ENCODE measurements at regions not wholly inside any gene's neighbourhood (a gene's known extent, or its start where the extent isn't known, plus 50 kb on each side); places are given as distances from the start of the nearest gene placed in this dataset.
"Not testable (repeated sequence)": the region's sequence is repeated elsewhere in the genome, so short reads cannot be mapped to it uniquely, and the experiment has no call there.

DNA sequence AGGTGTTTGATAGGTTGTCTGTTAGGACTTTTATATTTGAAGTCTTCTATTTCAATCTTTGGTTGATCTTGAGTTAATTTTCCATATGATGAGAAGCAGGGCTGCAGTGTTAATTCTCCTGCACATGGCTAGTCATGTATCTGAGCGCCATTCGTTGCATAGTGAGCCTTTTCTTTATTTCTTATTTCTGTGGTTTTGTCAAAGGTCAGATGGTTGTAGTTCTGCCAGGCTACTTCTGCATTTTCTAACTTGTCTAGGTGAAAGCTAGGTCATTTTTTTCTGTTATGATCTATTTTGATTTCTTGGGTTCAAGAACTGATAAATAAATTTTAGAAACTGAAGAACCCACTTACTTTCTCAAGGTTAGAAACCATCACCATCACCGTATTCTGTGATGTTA is 56.7 kb downstream of the CCDC74A start:
- no peak for DNase-seq (ENCODE audit: low read depth in 2 of 2)

DNA sequence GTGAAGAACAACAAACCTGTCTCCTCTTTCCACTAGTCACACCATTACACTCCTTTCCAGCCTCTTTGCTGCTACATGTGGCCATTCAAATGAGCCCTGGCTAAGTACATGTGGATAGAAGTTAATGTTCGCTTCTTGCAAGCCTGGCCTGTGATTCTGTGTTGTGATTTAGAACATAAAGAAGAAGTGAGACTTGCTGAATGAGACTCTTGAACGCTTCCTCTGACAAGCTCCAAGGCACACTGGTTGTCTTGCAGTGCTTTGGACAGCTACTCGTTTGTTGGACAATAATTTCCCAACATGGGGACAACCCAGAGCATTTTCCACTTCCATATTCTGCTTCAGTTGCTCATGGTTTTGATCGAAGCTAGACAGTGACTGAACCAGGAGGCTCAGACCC is 57.3 kb downstream of the CCDC74A start:
- DNase-seq (ENCODE audit: low read depth in 2 of 2), result no peak

GRCh38 chr2:131588152-131588873 is 60.6 kb downstream of the CCDC74A start:
- no peak for DNase-seq (ENCODE audit: low read depth in 2 of 2)

- DNase-seq (ENCODE audit: low read depth in 2 of 2), result not testable (repeated sequence)
Observed at GRCh38 chr2:131589126-131589525, 61.4 kb downstream of the CCDC74A start.

- no peak for DNase-seq (ENCODE audit: low read depth in 2 of 2)
Observed at GRCh38 chr2:131590366-131590765, 62.7 kb downstream of the CCDC74A start.

DNA sequence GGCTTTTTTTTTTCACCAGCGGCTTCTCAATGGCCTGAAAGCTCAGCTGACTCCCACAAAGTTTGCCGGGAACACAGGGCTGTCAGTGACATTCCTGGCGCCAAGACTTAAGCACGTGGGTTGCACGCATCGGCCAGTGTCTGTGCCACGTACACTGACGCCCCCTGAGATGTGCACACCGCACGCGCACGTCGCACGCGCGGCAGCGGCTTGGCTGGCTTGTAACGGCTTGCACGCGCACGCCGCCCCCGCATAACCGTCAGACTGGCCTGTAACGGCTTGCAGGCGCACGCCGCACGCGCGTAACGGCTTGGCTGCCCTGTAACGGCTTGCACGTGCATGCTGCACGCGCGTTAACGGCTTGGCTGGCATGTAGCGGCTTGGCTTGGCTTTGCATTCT is 63.2 kb downstream of the CCDC74A start:
- DNase-seq (ENCODE audit: low read depth in 2 of 2), result no peak

- not testable (repeated sequence) for DNase-seq (ENCODE audit: low read depth in 2 of 2)
Observed at GRCh38 chr2:131596561-131596960, 68.9 kb downstream of the CCDC74A start.

GRCh38 chr2:131602444-131602843 is 74.8 kb downstream of the CCDC74A start:
- not testable (repeated sequence) for DNase-seq (ENCODE audit: low read depth in 2 of 2)

DNA sequence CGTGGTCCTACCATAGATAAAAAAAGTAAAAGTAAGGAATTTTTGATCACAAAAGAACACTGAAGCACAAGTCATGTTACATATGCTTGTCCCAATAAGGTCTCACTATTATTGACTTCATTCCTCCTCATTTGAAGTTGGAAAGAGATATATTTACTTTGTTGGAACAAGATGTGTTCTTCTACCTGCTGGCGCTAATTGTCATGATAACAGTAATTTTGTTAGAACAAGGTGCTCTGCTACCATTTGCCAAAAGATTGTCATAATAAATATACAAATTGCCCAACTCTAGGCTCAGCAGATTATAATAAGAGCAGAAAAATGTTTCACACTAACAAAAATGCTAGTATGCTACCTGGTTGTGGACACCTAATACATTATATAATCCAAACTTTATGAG is 77.0 kb downstream of the CCDC74A start:
- not testable (repeated sequence) for DNase-seq (ENCODE audit: low read depth in 2 of 2)

GRCh38 chr2:131606366-131606765 is 78.7 kb downstream of the CCDC74A start:
- DNase-seq (ENCODE audit: low read depth in 2 of 2), result not testable (repeated sequence)

DNA sequence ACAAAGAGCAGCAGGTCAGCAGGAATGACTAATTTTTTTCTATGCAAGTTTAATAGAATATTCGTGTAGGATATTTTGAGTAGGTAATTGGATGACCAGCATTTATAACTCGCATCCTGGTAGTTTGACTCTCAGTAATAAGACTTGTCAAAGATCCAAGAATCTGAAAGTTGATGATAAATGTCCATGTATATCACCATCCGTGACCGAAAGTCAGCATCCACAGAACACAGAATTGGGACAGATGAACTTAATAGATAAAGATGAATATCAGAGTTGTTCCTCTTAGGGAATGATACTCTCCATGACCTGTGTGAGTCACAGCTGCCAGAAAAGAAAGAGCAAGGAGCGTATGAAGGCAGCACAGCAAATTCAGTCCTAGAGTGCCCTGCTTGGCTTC is 79.4 kb downstream of the CCDC74A start:
- DNase-seq (ENCODE audit: low read depth in 2 of 2), result not testable (repeated sequence)

DNA sequence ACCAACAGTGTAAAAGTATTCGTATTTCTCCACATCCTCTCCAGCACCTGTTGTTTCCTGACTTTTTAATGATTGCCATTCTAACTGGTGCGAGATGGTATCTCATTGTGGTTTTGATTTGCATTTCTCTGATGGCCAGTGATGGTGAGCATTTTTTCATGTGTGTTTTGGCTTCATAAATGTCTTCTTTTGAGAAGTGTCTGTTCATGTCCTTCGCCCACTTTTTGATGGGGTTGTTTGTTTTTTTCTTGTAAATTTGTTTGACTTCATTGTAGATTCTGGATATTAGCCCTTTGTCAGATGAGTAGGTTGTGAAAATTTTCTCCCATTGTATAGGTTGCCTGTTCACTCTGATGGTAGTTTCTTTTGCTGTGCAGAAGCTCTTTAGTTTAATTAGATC is 86.9 kb downstream of the CCDC74A start:
- DNase-seq (ENCODE audit: low read depth in 2 of 2), result not testable (repeated sequence)

DNA sequence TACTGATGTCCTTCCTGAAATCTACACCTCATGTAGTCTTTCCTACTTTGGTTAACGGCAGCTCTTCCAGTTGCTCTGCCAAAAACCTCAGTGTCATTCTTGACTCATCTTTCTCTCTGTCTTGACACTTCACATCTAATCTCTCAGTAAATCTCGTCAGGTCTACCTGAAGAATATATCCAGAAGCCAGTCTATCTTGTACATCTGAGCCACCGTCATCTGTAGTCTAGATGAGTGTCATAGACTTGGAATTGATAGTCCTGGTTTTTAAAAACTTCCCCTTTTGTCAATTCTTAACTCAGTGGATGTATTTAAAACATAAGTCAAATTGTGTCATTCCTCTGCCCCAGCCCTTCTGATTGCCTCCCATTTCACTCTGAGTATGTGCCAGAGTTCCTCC is 90.6 kb downstream of the CCDC74A start:
- DNase-seq (ENCODE audit: low read depth in 2 of 2), result not testable (repeated sequence)

DNA sequence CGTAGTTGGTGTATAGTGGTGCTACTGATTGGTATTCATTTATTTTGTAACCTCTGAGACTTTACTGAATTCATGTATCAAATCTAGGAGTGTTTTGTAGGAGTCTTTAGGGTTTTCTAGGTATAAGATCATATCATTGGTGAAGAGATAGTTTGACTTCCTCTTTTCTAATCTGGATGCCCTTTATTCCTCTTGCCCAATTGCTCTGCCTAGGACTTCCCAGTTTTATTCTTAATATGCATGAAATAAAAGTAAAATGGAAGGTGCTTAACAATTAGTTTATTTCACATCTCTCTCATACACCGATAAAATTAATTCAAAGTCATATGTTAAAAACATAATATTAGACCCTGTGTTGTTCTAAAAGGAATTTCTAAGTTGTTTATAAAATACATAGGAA is 95.2 kb downstream of the CCDC74A start:
- DNase-seq (ENCODE audit: low read depth in 2 of 2), result not testable (repeated sequence)

DNA sequence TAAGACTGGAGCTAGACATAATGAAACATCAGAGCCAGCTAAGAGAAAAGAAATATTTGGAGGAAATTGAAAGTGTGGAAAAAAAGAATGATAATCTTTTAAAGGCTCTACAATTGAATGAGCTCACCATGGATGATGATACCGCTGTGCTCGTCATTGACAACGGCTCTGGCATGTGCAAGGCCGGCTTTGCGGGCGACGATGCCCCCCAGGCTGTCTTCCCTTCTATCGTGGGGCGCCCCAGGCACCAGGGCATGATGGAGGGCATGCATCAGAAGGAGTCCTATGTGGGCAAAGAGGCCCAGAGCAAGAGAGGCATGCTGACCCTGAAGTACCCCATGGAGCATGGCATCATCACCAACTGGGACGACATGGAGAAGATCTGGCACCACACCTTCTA is 98.3 kb downstream of the CCDC74A start:
- DNase-seq (ENCODE audit: low read depth in 2 of 2), result not testable (repeated sequence)

DNA sequence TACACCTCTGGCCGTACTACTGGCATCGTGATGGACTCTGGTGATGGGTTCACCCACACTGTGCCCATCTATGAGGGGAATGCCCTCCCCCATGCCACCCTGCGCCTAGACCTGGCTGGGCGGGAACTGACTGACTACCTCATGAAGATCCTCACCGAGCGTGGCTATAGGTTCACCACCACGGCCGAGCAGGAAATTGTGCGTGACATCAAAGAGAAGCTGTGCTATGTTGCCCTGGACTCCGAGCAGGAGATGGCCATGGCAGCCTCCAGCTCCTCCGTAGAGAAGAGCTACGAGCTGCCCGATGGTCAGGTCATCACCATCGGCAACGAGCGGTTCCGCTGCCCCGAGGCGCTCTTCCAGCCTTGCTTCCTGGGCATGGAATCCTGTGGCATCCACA is 98.9 kb downstream of the CCDC74A start:
- not testable (repeated sequence) for DNase-seq (ENCODE audit: low read depth in 2 of 2)

DNA sequence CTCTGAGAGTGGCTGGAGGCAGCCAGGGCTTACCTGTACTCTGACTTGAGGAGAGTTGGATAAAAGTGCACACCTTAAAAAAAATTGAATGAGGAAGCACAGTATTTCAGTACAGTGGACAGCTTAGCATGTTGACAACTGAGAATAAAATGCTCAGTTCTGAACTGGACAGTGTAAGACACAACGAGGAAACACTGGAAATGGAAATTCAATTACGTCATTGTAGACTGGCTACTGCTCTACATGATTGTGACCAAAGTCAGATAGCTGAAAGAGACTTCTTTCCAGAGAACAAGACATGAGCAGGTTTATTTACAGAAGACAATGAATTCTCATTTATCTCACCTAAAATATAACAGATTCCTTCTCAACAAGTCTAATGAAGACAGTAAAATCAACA is 100.1 kb downstream of the CCDC74A start:
- not testable (repeated sequence) for DNase-seq (ENCODE audit: low read depth in 2 of 2)

GRCh38 chr2:131631648-131632047 is 104.0 kb downstream of the CCDC74A start:
- DNase-seq (ENCODE audit: low read depth in 2 of 2), result not testable (repeated sequence)

DNA sequence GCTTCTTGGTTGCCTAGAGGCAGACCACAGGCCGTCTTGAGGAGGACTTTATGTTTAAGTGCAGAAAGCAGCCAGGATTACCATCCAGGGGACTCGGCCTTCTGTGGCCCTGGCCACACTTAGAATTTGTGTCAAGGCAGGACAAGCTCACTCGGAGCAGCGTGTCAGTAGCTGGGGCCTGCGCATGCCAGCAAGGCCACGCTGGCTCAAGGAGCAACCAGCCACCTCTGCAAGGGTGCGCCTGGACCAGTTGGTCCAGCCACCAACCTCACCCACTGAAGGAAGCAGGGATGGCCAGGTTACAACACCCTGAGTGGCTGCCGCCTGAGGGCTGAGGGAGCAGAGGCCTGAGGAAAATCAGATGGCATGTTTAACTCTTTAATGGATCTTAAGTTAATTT is 105.7 kb downstream of the CCDC74A start:
- DNase-seq (ENCODE audit: low read depth in 2 of 2), result not testable (repeated sequence)

GRCh38 chr2:131633827-131634695 is 106.4 kb downstream of the CCDC74A start:
- DNase-seq (ENCODE audit: low read depth in 2 of 2), result not testable (repeated sequence)

- no peak for DNase-seq (ENCODE audit: low read depth in 2 of 2)
Observed at GRCh38 chr2:131635611-131636010, 107.9 kb downstream of the CCDC74A start.

DNA sequence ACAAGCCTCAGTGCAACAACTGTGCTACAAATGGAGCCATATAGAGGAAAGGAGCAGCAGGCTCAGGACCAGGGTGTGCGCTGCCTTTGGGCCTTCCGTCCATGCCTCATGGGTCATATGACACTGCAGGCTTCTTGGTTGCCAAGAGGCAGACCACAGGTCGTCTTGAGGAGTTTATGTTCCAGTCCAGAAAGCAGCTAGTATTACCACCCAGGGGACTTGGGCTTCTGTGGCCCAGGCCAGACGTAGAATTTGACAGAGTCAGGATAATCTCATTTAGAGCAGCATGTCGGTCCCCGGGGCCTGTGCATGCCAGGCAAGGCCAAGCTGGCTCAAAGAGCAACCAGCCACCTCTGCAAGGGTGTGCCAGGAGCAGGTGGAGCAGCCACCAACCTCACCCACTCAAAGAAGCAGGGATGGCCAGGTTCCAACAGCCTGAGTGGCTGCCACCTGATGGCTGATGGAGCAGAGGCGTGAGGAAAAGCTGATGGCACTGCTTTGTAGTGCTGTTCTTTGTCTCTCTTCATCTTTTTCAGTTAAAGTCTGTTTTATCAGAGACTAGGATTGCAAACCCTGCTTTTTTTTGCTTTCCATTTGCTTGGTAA is 109.1 kb downstream of the CCDC74A start:
- not testable (repeated sequence) for DNase-seq (ENCODE audit: low read depth in 2 of 2)

Data from fibroblast of skin of left biceps (primary cell).